ENCODE measurements at regions not wholly inside any gene's neighbourhood (a gene's known extent, or its start where the extent isn't known, plus 50 kb on each side); places are given as distances from the start of the nearest gene placed in this dataset.

GRCh38 chr9:99555792-99556191 is 265.9 kb upstream of the NR4A3 start:
- Histone ChIP-seq H3K27me3 (ENCODE audit: insufficient read depth, low read length, poor library complexity, severe bottlenecking) (no peaks in the 10 kb centered on the region), H3F3A (ENCODE audit: low read depth) (no peaks in the 10 kb centered on the region), H3K36me3 (ENCODE audit: insufficient read depth, low read length) (no peaks in the 10 kb centered on the region), H3K4me1 (ENCODE audit: insufficient read depth, low read length, poor library complexity, severe bottlenecking) (no peaks in the 10 kb centered on the region), H3K9ac (ENCODE audit: low read depth, low read length, poor library complexity, severe bottlenecking) (no peak overlapping the region), H3K79me2 (ENCODE audit: insufficient read depth, low read length) (no peaks in the 10 kb centered on the region), H3K4me3 (ENCODE audit: low read length, poor library complexity, severe bottlenecking) (no peak overlapping the region), H4K20me1 (ENCODE audit: insufficient read depth, low read length, poor library complexity, severe bottlenecking) (no peaks in the 10 kb centered on the region), H3K9me2 (replicated peaks; ENCODE audit: low read depth, low read length) (no peaks in the 10 kb centered on the region), H3K4me2 (ENCODE audit: low read depth, low read length, poor library complexity, severe bottlenecking) (no peak overlapping the region), H3K9me3 (ENCODE audit: insufficient read depth, low read depth, low read length) (no peaks in the 10 kb centered on the region), H2AFZ (ENCODE audit: low read length) (no peak overlapping the region)
- TF ChIP-seq EZH2phosphoT487 (IDR thresholded peaks at IDR 0.05; ENCODE audit: borderline replicate concordance) (no peak), CTCF (conservative IDR thresholded peaks at IDR 0.05; ENCODE audit: low read length) (no peak)

GRCh38 chr9:99556998-99557397 is 264.7 kb upstream of the NR4A3 start:
- Histone ChIP-seq H3K9me2 (replicated peaks; ENCODE audit: low read depth, low read length) (no peaks in the 10 kb centered on the region), H3K9ac (ENCODE audit: low read depth, low read length, poor library complexity, severe bottlenecking) (no peak overlapping the region), H3K27me3 (ENCODE audit: insufficient read depth, low read length, poor library complexity, severe bottlenecking) (no peaks in the 10 kb centered on the region), H3K36me3 (ENCODE audit: insufficient read depth, low read length) (no peaks in the 10 kb centered on the region), H3F3A (ENCODE audit: low read depth) (no peaks in the 10 kb centered on the region), H2AFZ (ENCODE audit: low read length) (no peak overlapping the region), H4K20me1 (ENCODE audit: insufficient read depth, low read length, poor library complexity, severe bottlenecking) (no peaks in the 10 kb centered on the region), H3K79me2 (ENCODE audit: insufficient read depth, low read length) (no peaks in the 10 kb centered on the region), H3K9me3 (ENCODE audit: insufficient read depth, low read depth, low read length) (no peaks in the 10 kb centered on the region), H3K4me3 (ENCODE audit: low read length, poor library complexity, severe bottlenecking) (no peak overlapping the region), H3K4me1 (ENCODE audit: insufficient read depth, low read length, poor library complexity, severe bottlenecking) (no peaks in the 10 kb centered on the region), H3K4me2 (ENCODE audit: low read depth, low read length, poor library complexity, severe bottlenecking) (no peak overlapping the region)
- TF ChIP-seq EZH2phosphoT487 (IDR thresholded peaks at IDR 0.05; ENCODE audit: borderline replicate concordance), result no peak
- no peak for TF ChIP-seq CTCF (conservative IDR thresholded peaks at IDR 0.05; ENCODE audit: low read length)

GRCh38 chr9:99557816-99558215 is 263.9 kb upstream of the NR4A3 start:
- Histone ChIP-seq H3K79me2 (ENCODE audit: insufficient read depth, low read length) (no peaks in the 10 kb centered on the region), H3K4me3 (ENCODE audit: low read length, poor library complexity, severe bottlenecking) (no peak overlapping the region), H3F3A (ENCODE audit: low read depth) (no peaks in the 10 kb centered on the region), H3K36me3 (ENCODE audit: insufficient read depth, low read length) (no peaks in the 10 kb centered on the region), H3K9me2 (replicated peaks; ENCODE audit: low read depth, low read length) (no peaks in the 10 kb centered on the region), H4K20me1 (ENCODE audit: insufficient read depth, low read length, poor library complexity, severe bottlenecking) (no peaks in the 10 kb centered on the region), H3K9me3 (ENCODE audit: insufficient read depth, low read depth, low read length) (no peaks in the 10 kb centered on the region), H2AFZ (ENCODE audit: low read length) (no peak overlapping the region), H3K27me3 (ENCODE audit: insufficient read depth, low read length, poor library complexity, severe bottlenecking) (no peaks in the 10 kb centered on the region), H3K4me2 (ENCODE audit: low read depth, low read length, poor library complexity, severe bottlenecking) (no peak overlapping the region), H3K9ac (ENCODE audit: low read depth, low read length, poor library complexity, severe bottlenecking) (no peak overlapping the region), H3K4me1 (ENCODE audit: insufficient read depth, low read length, poor library complexity, severe bottlenecking) (no peaks in the 10 kb centered on the region)
- TF ChIP-seq CTCF (conservative IDR thresholded peaks at IDR 0.05; ENCODE audit: low read length) (no peak), EZH2phosphoT487 (IDR thresholded peaks at IDR 0.05; ENCODE audit: borderline replicate concordance) (no peak)
